ENCODE measurements at regions not wholly inside any gene's neighbourhood (a gene's known extent, or its start where the extent isn't known, plus 50 kb on each side); places are given as distances from the start of the nearest gene placed in this dataset.

DNA sequence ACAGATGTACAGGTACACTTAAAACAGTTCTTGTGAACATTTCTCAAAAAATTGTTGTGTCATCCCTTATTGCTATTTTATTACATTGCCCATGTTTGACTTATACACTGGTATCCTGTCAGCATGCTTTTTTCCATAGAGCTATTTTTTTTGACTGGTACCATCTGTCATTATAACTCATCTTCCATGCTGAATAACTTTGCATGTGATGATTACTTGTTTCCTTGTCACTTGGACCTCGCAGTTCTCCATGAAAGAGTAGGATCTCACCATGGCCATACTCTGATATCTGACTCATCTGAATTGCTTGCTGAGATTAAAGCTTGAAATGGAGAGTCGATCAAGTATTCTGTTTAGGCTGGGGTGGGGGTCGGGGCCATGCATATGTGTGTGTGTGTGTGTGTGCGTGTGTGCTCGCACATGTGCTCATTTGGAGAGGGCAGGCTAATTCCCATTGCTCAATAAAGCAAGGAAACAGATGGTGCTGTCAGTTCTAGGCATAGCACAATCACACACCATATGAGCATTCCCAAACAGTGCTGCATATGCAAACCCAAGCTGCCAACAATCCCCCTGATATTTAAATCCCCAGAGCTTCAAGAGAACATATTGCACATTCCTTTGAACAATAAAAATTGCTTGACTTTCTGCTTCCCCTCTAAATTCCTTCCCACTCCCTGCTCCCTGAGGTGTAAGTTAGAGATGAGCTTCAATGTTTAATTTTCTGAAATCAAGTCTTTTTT is 62.9 kb downstream of the NHLRC3 start:
- no peak for DNase-seq

DNA sequence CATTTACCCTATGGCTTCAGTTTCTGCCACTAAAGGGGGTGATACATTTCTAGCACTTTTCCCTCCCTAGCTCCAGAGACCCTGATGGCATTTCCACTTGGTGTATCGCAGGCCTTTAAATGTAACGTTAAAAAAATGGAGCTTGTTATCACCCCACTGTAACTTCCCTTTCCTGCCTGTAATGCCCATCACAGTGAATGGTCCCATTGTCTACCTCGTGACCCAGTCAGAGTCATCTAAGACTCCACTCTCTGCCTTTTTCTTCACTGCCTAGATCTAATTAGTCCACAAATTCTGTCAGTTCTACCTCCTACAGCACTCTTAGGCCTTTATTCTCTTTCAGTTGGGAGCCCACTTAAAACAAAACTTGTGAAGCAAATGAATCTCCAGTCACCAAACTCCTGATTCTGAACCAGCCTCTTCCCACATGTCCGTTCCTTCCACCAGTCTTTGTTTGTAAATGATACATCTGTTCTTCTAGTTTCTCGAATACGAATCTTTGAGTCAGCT is 64.8 kb downstream of the NHLRC3 start:
- no peak for DNase-seq

DNA sequence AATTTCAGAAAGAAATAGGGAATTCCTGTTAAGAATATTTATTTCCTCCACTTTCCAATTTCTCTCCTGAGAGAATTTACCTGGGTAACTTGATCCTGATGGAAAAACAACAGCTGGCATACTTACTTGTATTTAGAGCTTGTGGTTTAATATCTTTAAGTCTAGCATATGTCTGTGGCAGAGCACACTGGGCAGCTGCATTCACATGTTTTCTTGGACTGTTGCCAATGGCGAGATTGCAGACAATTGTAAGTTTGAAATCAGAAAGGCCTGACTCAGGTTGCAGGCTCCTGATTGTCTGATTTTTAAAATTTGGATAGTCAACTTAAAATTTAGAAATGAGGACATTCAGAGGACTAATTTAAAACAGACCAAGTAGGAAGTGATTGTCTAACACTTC is 66.9 kb downstream of the NHLRC3 start:
- peak; percentile 2 for DNase-seq

DNA sequence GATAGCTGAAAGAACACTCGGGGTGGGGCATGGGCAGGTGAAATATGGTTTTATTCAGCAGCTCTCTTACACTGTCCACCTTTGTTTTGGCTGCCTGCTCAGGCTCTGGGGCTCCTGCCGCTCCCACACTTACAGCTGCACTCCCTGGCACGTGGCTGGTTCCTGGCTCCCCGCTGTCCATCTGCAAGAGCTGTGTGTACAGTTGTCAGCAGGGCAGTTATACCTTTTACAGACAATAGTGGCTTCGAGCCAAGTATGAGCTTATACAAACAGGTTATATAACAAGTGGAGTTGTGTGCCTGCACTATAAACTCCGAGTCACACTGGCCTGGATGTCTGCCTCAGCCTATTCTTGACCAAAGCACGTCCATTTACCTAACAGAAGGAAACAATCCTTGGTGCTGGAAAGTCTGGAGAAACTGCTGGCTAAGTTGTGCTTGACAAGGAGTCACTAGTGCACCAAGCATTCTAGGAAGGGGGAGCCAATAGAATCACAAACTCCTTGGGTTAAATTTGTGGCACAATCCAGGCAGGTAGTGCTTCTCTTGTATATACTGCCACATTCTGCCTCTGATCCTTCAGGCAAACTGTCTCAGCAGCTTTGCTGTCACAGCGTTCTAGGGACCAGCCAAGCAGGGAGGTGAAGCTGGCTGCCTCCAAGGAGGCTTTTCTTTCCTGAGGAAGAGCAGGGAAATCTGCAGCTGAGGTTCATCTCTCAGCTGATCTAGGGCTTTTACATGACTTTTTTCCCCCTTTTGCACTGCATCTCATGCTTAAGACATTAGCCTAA is 68.2 kb downstream of the NHLRC3 start:
- no peak for DNase-seq

DNA sequence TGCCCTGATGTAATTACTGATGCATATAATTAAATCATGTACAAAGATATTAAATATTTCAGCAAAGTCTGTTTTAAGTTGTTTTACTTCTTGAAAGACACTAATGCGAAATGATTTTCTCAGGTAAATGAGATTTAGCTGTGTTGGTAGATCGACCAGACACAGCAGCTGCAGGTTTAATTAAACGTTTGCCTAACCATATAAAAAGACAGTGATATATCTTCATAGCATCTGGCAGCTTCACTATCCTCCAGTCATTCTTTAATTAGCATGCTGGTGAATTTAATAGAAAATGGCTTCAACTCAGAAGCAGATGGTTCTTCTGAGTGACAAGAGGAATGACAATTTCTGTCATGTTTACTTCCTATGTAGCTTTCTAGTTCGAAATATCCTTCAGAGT is 69.3 kb downstream of the NHLRC3 start:
- DNase-seq, result no peak

DNA sequence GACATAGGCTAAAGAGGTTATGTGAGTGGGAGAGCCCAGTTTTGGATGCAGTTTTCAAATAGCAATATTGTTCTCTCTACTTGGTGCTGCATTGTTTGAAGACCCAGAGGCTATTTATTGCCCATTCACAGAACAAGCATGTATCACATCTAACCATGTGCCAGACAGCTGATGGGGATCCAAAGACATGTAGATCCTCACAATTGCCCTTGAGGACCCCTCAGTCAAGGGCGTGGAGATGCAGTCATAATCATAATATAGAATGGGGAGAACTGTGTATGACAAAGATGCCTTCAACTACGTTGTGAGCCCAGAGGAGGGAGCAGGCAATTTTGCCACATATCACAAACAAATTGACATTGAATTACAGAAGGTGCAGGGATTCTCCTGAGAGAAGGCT is 70.5 kb downstream of the NHLRC3 start:
- no peak for DNase-seq

DNA sequence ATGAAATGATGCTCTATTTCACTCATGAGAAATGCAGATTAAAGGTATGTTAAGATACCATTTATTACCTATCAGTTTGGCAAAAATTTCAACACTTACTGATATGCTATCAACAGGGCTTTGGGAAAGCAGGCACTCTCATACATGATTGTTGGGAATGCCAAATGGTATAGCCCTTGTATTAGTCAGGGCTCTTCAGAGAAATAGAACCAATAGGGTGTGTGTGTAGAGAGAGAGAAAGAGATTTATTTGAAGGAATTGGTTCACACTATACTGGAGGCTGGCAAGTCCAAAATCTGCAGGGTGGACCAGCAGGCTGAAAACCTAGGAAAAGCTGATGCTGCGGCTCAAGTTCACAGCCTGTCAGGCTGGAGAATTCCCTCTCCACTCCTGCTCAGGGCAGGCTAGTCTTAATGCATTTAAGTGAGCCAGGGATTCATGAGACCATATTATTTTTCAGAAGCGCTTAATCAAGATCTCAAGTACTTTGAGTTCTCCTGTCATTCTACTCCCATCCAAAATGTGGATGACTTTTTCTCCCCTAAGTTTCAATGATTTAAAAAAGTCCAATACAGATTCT is 72.4 kb downstream of the NHLRC3 start:
- DNase-seq, result no peak

DNA sequence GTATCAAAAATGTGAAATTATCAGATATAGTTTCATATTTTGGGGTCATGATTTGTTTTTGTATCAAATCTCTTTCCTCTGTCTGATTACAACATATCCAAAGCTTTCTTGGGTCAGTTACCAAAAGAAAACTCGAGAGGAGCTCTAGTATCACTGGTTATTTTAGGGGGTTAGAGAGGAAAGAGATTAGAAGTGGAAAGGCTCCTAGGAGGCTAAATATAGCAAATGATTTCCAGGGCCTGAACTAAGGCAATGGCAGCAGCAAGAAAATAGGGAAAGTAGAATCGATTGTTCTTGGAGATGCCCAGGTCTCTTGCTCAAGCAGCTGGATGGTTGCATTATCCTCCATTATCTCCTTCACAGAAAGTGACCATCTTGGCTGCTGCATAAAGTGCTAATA is 72.9 kb downstream of the NHLRC3 start:
- DNase-seq, result no peak

DNA sequence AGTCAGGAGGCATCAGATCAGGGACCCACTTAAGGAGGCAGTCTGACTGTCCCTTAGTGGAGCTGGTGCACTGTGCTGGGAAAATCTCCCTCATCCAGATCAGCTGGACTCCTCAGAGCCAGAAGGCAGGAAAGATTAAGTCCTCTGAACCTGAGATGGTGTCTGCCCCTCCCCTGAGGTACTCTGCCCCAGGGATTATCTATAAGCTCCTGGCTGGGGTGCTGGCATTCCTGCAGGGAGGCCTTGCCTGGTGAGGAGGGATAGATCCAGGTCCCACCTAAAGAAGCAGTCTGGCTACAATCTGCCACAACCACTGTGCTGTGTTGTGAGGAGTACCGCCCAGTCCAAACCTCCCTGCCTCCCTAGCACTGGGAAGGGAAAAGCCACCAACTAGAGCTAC is 81.2 kb downstream of the NHLRC3 start:
- no peak for DNase-seq

DNA sequence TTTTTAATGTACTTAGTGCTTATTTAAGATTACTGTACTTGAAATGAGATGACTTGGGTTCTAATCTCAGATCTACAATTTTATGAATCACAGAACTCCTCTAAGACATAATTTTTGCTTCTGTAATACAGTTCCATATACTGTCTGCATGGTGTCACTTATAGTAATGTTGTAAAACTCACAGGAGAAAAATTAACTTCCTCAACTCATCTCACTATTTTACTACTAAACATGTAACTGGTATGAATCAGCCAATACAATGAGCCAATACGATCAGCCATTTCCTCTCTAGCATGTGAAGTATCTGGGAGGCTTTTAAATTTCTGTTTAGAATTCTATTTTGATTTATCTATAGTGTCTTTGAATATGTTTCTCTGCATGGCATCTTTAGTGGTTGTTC is 85.3 kb downstream of the NHLRC3 start:
- no peak for DNase-seq

DNA sequence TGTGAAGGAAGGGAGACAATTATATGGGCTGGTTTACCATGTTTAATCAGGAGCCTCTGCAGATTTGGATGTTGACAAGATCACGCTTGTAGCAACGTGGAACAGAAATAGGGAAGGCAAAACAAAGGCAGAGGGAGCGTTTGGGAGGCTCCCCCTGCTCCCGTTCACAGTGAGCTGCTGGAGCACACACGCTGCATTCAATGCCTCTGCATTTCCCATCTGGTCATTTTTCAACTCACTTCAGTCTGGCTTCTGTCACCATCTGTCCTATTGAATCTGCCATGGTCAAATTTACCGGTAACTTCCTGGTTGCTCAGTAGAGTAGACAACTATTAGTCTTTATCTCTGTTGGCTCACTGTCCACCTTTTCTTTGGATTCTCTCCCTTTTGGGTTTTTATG is 91.0 kb downstream of the NHLRC3 start:
- DNase-seq, result no peak

DNA sequence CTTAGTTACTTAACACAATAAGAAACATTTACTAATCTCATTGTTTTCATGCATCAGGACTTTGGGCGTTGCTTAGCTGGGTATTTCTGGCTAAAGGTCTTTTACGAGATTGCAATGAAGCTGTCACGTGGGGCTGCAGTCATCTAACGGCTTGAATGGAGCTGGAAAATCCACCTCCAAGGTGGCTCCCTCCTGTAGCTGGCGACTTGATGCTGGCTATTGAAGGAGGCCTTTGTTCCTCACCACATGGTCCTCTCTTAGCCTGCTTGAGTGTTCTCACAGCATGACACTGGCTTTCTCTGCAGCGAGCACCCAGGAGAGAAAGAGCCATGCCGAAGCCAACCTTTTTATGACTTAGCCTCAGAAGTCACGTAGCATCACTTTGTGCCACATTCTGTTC is 92.0 kb downstream of the NHLRC3 start:
- no peak for DNase-seq

DNA sequence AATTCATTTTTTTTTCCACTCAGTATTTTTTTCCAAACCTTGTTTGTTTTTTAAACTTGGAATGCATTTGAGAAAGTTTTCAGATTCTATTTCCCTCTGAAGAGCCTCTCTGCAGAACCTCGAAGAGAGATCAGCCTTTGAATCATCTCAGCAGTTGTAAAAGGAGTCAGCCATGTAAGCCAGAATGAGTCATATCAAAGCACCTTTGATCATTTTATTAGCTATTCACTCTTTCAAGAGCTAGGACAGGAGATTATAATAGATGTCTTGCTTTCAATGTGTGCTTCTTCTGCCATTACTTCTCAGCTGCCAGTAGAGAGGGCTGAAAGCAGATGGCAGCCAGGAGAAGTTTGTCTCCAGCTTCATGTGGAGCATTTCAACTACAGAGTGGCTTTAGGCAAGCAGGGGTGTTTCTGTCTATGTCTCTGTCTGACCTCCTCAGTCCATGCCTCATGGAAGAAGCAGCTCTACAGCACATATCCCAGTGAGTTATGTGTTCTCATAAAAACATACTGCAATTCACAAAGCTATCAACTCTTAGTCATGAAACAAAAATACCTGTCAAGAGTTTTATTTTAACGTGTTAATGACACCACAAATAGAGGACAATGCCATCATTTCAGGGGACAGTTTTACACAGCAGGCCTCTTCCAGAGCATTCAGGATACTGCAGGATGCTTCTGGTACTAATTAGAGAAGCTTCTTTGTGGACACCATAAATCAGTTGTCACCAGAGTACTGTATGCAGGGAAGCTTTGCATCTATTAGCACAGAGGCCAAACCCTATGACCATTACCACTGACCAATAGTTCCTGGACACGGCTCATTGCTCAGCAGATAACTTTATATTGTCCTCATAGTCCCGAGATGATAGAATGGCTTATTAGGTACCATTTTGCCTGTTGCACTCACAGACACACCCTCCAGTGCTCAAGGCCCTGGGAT is 94.3 kb downstream of the NHLRC3 start:
- no peak for DNase-seq

DNA sequence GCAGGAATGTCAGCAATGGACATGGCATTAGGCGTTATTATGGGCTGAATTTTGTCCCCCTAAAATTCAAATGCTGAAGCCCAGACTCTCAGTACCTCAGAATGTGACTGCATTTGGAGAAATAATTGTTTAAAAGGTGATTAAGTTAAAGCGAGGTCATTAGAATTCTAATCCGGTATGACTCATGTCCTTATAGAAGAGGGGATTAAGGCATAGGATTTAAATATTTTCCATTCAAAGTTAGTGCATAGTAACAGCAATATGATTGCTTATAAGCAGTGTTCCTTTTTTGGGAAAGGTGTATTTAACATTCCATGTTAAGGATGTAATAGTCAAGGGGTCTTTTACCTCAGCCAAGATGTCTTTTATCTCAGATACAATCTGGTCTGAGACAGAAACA is 95.5 kb downstream of the NHLRC3 start:
- DNase-seq, result no peak

DNA sequence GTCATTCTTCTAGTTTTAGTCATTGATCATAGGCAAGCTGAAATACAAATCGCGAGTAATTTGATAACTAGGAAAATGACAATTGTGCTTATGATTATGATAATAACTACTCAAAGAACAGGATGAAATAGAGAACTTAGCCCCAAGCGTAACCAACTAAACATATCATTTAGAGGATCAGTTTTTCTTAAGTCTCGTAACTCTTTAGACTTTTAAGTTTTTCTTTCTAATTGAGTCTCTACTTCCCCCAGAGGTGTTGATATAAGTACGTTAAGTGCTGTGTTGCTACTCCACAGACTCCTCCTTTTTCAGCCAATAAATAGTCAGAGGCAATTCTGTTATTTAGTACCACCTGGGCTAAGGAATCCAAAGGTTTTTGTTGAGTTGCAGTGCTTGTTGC is 96.3 kb downstream of the NHLRC3 start:
- no peak for DNase-seq

DNA sequence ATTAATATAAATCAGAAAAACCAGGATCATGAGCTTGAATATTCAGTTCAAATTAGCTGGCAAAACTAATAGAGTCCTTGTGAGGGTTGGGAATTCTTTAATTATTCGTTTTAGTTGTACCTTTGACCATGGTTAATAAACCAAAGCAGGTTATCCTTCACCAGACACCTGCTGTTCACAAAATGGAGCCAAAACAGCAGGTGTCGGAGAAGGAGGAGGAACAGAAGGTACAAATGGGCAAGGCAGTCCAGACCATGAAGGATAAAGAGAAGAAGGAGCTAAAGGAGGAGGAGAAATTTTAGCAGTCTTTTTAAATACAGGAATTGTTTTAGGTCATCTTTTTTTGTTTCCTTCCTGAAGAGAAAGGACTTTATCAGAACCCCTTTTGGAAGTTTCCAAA is 106.1 kb downstream of the NHLRC3 start:
- DNase-seq, result no peak

DNA sequence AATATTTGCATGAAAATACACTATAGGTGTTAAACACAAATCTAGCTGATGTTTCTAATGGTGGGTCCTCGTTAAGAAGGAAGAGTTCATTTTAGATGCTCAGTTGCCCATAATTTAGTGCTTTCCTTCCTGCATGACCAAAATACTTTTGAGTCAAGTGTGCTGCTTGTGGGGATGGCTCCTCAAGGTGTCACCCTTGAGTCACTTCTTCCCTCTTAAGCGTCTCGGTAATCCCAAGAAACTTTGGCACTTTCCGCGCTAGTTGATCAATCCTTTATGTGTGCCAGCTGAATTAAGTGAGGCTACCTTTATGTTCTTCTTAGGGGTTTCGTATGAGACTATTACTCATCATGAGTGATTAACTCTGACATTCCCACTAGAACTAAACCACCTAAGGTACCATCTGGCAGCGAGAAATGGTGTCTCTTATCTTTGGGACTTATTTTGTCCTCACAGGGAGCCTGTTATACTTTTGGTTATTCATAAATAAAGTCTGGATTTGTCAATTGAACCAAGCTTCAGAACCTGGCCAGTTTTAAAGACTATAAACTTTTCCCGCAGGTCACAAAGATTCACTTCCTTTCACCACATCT is 106.8 kb downstream of the NHLRC3 start:
- DNase-seq, result no peak

DNA sequence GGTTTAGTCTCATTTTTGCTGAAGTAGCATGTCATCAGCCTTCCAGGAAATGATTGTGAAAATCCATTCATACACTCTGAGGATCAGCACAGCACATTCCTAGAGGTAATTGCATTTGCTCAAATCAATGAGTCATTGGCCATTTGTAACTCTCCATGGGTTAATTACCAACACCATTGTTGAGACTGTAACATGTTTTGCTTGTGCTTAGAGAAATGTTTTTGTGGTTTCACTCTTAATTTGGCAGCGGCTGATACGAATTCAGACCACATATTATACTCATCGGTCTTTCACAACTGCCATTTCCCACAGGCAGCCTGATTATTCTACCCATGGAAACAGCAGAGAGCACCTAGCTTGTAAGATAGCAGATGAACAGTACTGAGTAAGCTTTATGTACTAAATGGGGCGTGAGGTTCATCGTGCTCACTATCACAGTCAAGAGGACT is 110.3 kb downstream of the NHLRC3 start:
- peak; percentile 10 for DNase-seq

DNA sequence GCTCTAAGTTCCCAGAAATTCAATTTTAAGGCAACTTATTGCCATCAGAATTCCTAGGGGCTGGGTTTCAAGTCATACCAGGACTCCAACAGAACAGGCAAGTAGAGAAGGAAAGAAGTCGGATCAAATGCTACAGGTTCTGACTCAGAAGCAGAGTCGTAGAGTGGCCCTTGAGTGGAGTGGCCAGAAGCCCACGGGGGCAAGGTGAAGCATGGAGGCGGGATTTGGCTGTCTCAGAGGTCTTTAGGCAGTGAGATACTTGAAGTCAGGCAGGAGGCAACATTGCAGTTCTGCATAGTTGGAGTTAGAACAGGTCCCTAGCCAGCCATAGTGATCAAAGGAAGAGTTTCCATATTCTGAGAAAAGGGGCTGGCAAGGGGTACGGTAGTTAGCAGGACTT is 111.6 kb downstream of the NHLRC3 start:
- DNase-seq, result peak; percentile 61

DNA sequence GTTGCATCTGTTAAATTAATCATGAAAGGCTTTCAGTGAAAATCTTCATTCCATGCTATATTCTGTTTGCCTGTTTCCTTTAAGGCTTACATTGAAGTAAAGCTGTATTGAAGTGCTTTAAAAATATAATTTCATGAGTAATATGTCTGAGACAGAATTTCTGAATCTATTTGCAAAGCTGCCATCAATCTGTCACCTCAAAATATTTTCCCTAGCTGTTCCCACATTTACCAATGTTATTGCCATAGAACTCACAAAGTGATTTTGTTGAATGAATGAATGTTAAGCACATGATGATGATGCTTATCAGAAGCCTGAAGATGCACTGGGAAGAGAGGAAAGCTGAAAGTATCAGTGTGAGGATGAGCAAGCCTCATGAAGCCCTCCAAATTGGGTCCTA is 115.8 kb downstream of the NHLRC3 start:
- DNase-seq, result no peak

DNA sequence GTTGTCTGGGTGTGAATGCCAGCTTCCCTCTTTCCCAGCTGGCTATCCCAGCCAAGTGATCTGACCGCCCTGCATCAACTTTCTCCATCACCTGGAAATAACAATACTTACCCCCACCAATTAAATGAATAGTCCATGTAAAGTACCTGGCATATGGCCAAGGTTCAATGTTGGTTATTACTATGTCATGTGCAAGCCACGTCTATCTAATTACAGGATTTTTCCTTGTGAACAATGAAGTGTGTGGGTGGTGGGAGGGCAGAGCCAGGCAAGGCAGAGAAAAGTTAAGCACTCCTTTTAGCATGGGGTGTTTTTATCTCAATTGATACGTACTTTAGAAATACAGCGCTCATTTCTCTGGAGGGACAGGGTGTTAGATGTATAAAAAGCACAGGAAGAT is 121.1 kb downstream of the NHLRC3 start:
- peak; percentile 76 for DNase-seq

DNA sequence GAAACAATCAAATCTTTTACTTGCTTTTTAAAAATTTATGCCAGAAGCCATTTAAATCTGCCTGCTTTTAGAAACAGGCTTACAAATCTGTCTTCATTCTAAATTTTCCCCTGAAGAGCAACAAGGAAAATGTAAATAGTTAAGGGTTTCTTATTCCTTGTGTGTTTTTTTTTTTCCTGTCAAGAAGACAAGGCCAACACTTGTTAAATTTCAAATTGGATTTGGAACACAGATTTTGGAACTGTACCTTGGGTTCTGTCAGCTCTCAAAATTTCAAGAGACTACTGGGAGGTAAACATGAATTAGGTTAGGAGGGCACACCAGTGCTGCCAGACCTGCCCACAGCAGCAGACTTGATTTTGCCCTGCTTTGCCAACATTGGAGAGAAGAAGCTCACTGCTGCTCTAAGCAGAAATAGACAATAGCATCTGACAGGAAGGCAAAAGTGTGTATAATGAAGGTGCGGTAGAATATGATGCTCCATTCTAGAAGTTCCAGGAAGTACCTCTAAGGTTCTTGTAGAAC is 121.7 kb downstream of the NHLRC3 start:
- DNase-seq, result no peak

All from DMS79 (cell line).